HEK293 (cell line): ENCODE measurements at regions not wholly inside any gene's neighbourhood (a gene's known extent, or its start where the extent isn't known, plus 50 kb on each side); places are given as distances from the start of the nearest gene placed in this dataset.

Experiments
- CTCF ChIA-PET: fragments of 350-600 bp; formaldehyde crosslinking; extraction: SDS; loops from one replicate; lab custom pipeline; 2021; ENCODE audit warnings: antibody characterized with exemption; lab: Yijun Ruan, JAX
- POLR2A ChIA-PET: fragments of 300-600 bp; formaldehyde crosslinking; extraction: SDS; loops from one replicate; lab custom pipeline; 2020; ENCODE audit warnings: antibody characterized with exemption, inconsistent platforms; lab: Yijun Ruan, JAX
- H3K27ac ChIP-seq: fragments of 200-500 bp; sonication (Bioruptor generic); 2 replicates; pipeline ENCODE4 v1.5.1; 2014; ENCODE audit warnings: low read depth, low read length, control low read depth, inconsistent platforms; ENCODE audit errors: extremely low read depth
- H3K36me3 ChIP-seq, 2 experiments: fragments of 200-500 bp in 1 of 2; sonication (Bioruptor generic) in 1 of 2; 1 replicate in 1 of 2; 2 replicates in 1 of 2; pipeline ENCODE4 v1.5.1; 2014 to 2017; ENCODE audit warnings: inconsistent platforms in 2 of 2, low read length in 2 of 2; ENCODE audit not compliant: control insufficient read depth in 2 of 2, insufficient read depth in 1 of 2
- H3K4me1 ChIP-seq: fragments of 200-500 bp; sonication (Bioruptor generic); 2 replicates; pipeline ENCODE4 v1.5.1; 2014; ENCODE audit warnings: mild to moderate bottlenecking, low read length, inconsistent platforms; ENCODE audit not compliant: control insufficient read depth, insufficient read depth
- H3K4me3 ChIP-seq: 2 replicates; pipeline ENCODE4 v1.5.1; 2011; ENCODE audit warnings: low read depth, mild to moderate bottlenecking, control low read depth, low read length, moderate library complexity
- H3K9me3 ChIP-seq: fragments of 200-500 bp; sonication (Bioruptor generic); 2 replicates; pipeline ENCODE4 v1.5.1; 2014; ENCODE audit warnings: low read depth, low read length, inconsistent platforms; ENCODE audit not compliant: control insufficient read depth, insufficient read depth
- HOXA7 ChIP-seq: sonication (generic); formaldehyde crosslinking; IDR thresholded peaks from 2 replicates; pipeline ENCODE4 v1.8.1; 2022; ENCODE audit warnings: missing genetic modification reagents, borderline replicate concordance
- IKZF3 ChIP-seq: fragments of 450-650 bp; IDR thresholded peaks from 2 replicates; pipeline ENCODE4 v1.5.0; 2018; ENCODE audit warnings: missing biosample characterization, mild to moderate bottlenecking, missing genetic modification characterization, moderate library complexity
- INSM2 ChIP-seq: fragments of 450-650 bp; formaldehyde crosslinking; IDR thresholded peaks from 2 replicates; pipeline ENCODE4 v1.5.1; 2016; ENCODE audit warnings: missing biosample characterization, missing genetic modification characterization
- SETDB1 ChIP-seq: IDR thresholded peaks from one replicate; pipeline ENCODE4 v1.6.1; 2017; ENCODE audit warnings: mild to moderate bottlenecking, low read length, moderate library complexity, mixed read lengths; ENCODE audit not compliant: insufficient read length
- ZNF148 ChIP-seq: fragments of 450-650 bp; formaldehyde crosslinking; IDR thresholded peaks from 2 replicates; pipeline ENCODE4 v1.5.0; 2017; ENCODE audit warnings: missing biosample characterization, missing genetic modification characterization, borderline replicate concordance
- ZNF202 ChIP-seq: fragments of 450-650 bp; formaldehyde crosslinking; IDR thresholded peaks from 2 replicates; pipeline ENCODE4 v1.5.1; 2016; ENCODE audit warnings: missing biosample characterization, missing genetic modification characterization, borderline replicate concordance
- ZNF350 ChIP-seq: fragments of 450-650 bp; formaldehyde crosslinking; IDR thresholded peaks from 2 replicates; pipeline ENCODE4 v1.5.0; 2017; ENCODE audit warnings: missing biosample characterization, mild to moderate bottlenecking, missing genetic modification characterization
- ZNF37A ChIP-seq: fragments of 450-650 bp; IDR thresholded peaks from 2 replicates; pipeline ENCODE4 v1.5.1; 2018; ENCODE audit warnings: missing biosample characterization, missing genetic modification characterization
- ZNF521 ChIP-seq: fragments of 450-650 bp; formaldehyde crosslinking; IDR thresholded peaks from 2 replicates; pipeline ENCODE4 v1.5.1; 2017; ENCODE audit warnings: missing biosample characterization, mild to moderate bottlenecking, missing genetic modification characterization
- ZNF561 ChIP-seq: fragments of 450-650 bp; IDR thresholded peaks from 2 replicates; pipeline ENCODE4 v1.5.1; 2018; ENCODE audit warnings: missing biosample characterization, missing genetic modification characterization, borderline replicate concordance
- ZSCAN18 ChIP-seq: fragments of 450-650 bp; formaldehyde crosslinking; IDR thresholded peaks from 2 replicates; pipeline ENCODE4 v1.5.1; 2016; ENCODE audit warnings: missing biosample characterization, missing genetic modification characterization
- ZSCAN5A ChIP-seq: fragments of 450-650 bp; formaldehyde crosslinking; IDR thresholded peaks from 2 replicates; pipeline ENCODE4 v1.5.1; 2016; ENCODE audit warnings: missing biosample characterization, missing genetic modification characterization
- TF ChIP-seq, protein P1 (sequence below): fragments of 450-650 bp; formaldehyde crosslinking; IDR thresholded peaks from 2 replicates; pipeline ENCODE4 v1.5.1; 2016; ENCODE audit warnings: missing biosample characterization, missing genetic modification characterization
- TF ChIP-seq, protein P2 (sequence below): fragments of 450-650 bp; formaldehyde crosslinking; IDR thresholded peaks from 2 replicates; pipeline ENCODE4 v1.5.1; 2017; ENCODE audit warnings: missing biosample characterization, missing genetic modification characterization
- TF ChIP-seq, protein P3 (sequence below): fragments of 450-650 bp; formaldehyde crosslinking; IDR thresholded peaks from 2 replicates; pipeline ENCODE4 v1.5.1; 2016; ENCODE audit warnings: missing biosample characterization, missing genetic modification characterization, low read depth

DNA sequence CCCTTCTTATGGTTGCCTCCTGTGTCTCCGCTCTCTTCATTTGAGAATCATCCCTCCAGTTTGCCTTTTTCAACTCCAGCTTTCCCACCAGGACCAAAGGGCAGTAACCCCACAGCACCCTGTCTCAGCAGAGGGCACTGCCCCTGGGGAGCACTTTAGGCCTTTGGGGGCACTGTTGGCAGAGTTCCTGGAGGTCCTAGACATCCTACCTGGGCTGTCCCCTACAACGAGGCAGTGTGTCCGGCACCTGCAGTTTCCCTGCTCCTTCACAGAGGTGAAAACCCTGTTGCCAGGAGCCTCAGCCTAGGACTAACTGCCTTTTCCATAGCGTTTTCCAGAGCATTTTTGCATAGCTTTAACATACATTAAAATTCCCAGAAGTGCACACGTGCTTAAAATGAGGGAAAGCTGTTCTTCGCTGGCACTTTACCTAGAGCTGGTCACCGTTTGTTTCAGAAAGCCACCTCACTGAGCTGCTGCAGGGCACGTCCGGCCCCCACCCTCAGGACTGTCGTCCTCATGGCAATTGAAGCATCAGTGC lies 234.9 kb downstream of the TEX29 start:
- no peaks in the 10 kb centered on the region for H3K9me3 ChIP-seq
- no peak overlapping the region for H3K4me3 ChIP-seq
- POLR2A ChIA-PET: no interaction called here
- CTCF ChIA-PET: no interaction called here
- TF ChIP-seq, protein P1, sequence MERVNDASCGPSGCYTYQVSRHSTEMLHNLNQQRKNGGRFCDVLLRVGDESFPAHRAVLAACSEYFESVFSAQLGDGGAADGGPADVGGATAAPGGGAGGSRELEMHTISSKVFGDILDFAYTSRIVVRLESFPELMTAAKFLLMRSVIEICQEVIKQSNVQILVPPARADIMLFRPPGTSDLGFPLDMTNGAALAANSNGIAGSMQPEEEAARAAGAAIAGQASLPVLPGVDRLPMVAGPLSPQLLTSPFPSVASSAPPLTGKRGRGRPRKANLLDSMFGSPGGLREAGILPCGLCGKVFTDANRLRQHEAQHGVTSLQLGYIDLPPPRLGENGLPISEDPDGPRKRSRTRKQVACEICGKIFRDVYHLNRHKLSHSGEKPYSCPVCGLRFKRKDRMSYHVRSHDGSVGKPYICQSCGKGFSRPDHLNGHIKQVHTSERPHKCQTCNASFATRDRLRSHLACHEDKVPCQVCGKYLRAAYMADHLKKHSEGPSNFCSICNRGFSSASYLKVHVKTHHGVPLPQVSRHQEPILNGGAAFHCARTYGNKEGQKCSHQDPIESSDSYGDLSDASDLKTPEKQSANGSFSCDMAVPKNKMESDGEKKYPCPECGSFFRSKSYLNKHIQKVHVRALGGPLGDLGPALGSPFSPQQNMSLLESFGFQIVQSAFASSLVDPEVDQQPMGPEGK (tag by site-specific recombination): no peak
- no peak for TF ChIP-seq ZNF148
- no peak for TF ChIP-seq INSM2 (tag by site-specific recombination)
- TF ChIP-seq ZNF521 (tag by site-specific recombination): no peak
- TF ChIP-seq, all 188 proteins: peak for 0
- H3K27ac ChIP-seq: no peak overlapping the region
- H3K36me3 ChIP-seq: no peaks in the 10 kb centered on the region
- no peaks in the 10 kb centered on the region for H3K4me1 ChIP-seq

- CTCF ChIA-PET: no interaction called here
- no peaks in the 10 kb centered on the region for H3K36me3 ChIP-seq
- TF ChIP-seq HOXA7 (CRISPR knock-in tag) (no peak), ZSCAN18 (tag by site-specific recombination) (no peak), ZNF37A (tag by site-specific recombination) (no peak), ZNF561 (tag by site-specific recombination) (no peak)
- TF ChIP-seq, all 188 proteins: peak for 0
- Histone ChIP-seq H3K27ac (no peak overlapping the region), H3K4me3 (no peak overlapping the region), H3K9me3 (no peaks in the 10 kb centered on the region), H3K4me1 (no peaks in the 10 kb centered on the region)
- POLR2A ChIA-PET: no interaction called here
Observed at GRCh38 chr13:111555903-111556302, 235.5 kb downstream of the TEX29 start.

- ChIA-PET CTCF (no interaction called here), POLR2A (no interaction called here)
- Histone ChIP-seq H3K9me3 (no peaks in the 10 kb centered on the region), H3K4me3 (no peak overlapping the region), H3K36me3 (no peaks in the 10 kb centered on the region), H3K4me1 (no peaks in the 10 kb centered on the region), H3K27ac (no peak overlapping the region)
- TF ChIP-seq ZSCAN5A (tag by site-specific recombination) (no peak), ZNF202 (tag by site-specific recombination) (no peak), SETDB1 (no peak), IKZF3 (tag by site-specific recombination) (no peak), ZNF350 (tag by site-specific recombination) (no peak)
- TF ChIP-seq, protein P1 (tag by site-specific recombination): no peak
- TF ChIP-seq, protein P2, sequence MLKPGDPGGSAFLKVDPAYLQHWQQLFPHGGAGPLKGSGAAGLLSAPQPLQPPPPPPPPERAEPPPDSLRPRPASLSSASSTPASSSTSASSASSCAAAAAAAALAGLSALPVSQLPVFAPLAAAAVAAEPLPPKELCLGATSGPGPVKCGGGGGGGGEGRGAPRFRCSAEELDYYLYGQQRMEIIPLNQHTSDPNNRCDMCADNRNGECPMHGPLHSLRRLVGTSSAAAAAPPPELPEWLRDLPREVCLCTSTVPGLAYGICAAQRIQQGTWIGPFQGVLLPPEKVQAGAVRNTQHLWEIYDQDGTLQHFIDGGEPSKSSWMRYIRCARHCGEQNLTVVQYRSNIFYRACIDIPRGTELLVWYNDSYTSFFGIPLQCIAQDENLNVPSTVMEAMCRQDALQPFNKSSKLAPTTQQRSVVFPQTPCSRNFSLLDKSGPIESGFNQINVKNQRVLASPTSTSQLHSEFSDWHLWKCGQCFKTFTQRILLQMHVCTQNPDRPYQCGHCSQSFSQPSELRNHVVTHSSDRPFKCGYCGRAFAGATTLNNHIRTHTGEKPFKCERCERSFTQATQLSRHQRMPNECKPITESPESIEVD (tag by site-specific recombination): no peak
- TF ChIP-seq, protein P3, sequence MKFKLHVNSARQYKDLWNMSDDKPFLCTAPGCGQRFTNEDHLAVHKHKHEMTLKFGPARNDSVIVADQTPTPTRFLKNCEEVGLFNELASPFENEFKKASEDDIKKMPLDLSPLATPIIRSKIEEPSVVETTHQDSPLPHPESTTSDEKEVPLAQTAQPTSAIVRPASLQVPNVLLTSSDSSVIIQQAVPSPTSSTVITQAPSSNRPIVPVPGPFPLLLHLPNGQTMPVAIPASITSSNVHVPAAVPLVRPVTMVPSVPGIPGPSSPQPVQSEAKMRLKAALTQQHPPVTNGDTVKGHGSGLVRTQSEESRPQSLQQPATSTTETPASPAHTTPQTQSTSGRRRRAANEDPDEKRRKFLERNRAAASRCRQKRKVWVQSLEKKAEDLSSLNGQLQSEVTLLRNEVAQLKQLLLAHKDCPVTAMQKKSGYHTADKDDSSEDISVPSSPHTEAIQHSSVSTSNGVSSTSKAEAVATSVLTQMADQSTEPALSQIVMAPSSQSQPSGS (tag by site-specific recombination): no peak
Observed at GRCh38 chr13:111556496-111556895, 236.1 kb downstream of the TEX29 start.
